Uterus (tissue), 2 donors: ENCODE measurements at regions not wholly inside any gene's neighbourhood (a gene's known extent, or its start where the extent isn't known, plus 50 kb on each side); places are given as distances from the start of the nearest gene placed in this dataset.

Experiments
- CTCF ChIP-seq, 4 experiments: fragments of 200-600 bp in 2 of 4; fragments of 450-650 bp in 2 of 4; sonication (generic) in 2 of 4; IDR thresholded peaks; one replicate each; pipeline ENCODE4 v1.5.1; 2016 to 2019; ENCODE audit warnings: antibody characterized with exemption in 4 of 4, mild to moderate bottlenecking in 2 of 4, moderate library complexity in 1 of 4
- POLR2A ChIP-seq, 2 donors: fragments of 450-650 bp; IDR thresholded peaks; one replicate each; pipeline ENCODE4 v1.6.1; 2016; ENCODE audit warnings: antibody characterized with exemption in 2 of 2, mild to moderate bottlenecking in 1 of 2, moderate library complexity in 1 of 2

- TF ChIP-seq CTCF (IDR thresholded peaks at IDR 0.05) (no peak), POLR2A (IDR thresholded peaks at IDR 0.05) (no peak)
These were observed 203.0 kb upstream of the PDZRN3 start for GRCh38 chr3:73827725-73828211.
